ENCODE measurements at regions not wholly inside any gene's neighbourhood (a gene's known extent, or its start where the extent isn't known, plus 50 kb on each side); places are given as distances from the start of the nearest gene placed in this dataset.

- TF ChIP-seq POLR2A (IDR thresholded peaks at IDR 0.05; ENCODE audit: low read depth) (no peak), CTCF (IDR thresholded peaks at IDR 0.05) (no peak)
Measured at GRCh38 chr6:14366315-14366714, 248.7 kb downstream of the CD83 start.
